C4-2B (cell line): ENCODE measurements at regions not wholly inside any gene's neighbourhood (a gene's known extent, or its start where the extent isn't known, plus 50 kb on each side); places are given as distances from the start of the nearest gene placed in this dataset.
"Not testable (repeated sequence)": the region's sequence is repeated elsewhere in the genome, so short reads cannot be mapped to it uniquely, and the experiment has no call there.

Source experiments
- ZFX ChIP-seq: fragments of 450-650 bp; IDR thresholded peaks from 2 replicates; pipeline ENCODE4 v1.6.1; 2017
- TF ChIP-seq, protein P1 (sequence below): fragments of 450-650 bp; conservative IDR thresholded peaks from 2 replicates; pipeline ENCODE4 v1.5.1; 2017; ENCODE audit warnings: mild to moderate bottlenecking

DNA sequence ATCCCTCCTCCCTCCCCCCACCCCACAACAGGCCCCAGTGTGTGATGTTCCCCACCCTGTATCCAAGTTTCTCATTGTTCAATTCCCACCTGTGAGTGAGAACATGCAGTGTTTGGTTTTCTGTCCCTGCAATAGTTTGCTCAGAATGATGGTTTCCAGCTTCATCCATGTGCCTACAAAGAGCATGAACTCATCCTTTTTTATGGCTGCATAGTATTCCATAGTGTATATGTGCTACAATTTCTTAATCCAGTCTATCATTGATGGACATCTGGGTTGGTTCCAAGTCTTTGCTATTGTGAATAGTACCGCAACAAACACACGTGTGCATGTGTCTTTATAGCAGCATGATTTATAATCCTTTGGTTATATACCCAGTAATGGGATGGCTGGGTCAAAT lies 108.2 kb upstream of the SLC35F1 start:
- TF ChIP-seq, protein P1, sequence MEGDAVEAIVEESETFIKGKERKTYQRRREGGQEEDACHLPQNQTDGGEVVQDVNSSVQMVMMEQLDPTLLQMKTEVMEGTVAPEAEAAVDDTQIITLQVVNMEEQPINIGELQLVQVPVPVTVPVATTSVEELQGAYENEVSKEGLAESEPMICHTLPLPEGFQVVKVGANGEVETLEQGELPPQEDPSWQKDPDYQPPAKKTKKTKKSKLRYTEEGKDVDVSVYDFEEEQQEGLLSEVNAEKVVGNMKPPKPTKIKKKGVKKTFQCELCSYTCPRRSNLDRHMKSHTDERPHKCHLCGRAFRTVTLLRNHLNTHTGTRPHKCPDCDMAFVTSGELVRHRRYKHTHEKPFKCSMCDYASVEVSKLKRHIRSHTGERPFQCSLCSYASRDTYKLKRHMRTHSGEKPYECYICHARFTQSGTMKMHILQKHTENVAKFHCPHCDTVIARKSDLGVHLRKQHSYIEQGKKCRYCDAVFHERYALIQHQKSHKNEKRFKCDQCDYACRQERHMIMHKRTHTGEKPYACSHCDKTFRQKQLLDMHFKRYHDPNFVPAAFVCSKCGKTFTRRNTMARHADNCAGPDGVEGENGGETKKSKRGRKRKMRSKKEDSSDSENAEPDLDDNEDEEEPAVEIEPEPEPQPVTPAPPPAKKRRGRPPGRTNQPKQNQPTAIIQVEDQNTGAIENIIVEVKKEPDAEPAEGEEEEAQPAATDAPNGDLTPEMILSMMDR: not testable (repeated sequence)
- not testable (repeated sequence) for TF ChIP-seq ZFX
